IPS DF 19.7 (cell line): ENCODE measurements at regions not wholly inside any gene's neighbourhood (a gene's known extent, or its start where the extent isn't known, plus 50 kb on each side); places are given as distances from the start of the nearest gene placed in this dataset.

ENCODE experiments used
- DNase-seq: peaks from one replicate; pipeline ENCODE4 v3.0.0-alpha.2; 2013; ENCODE audit warnings: low read depth, low spot score

- no peak for DNase-seq
Measured at GRCh38 chr10:2981361-2981801, 86.0 kb upstream of the PFKP start.

GRCh38 chr10:2980791-2981360 is 86.5 kb upstream of the PFKP start:
- no peak for DNase-seq

GRCh38 chr10:2980116-2980515 is 87.2 kb upstream of the PFKP start:
- no peak for DNase-seq

GRCh38 chr10:2979306-2979705 is 88.0 kb upstream of the PFKP start:
- DNase-seq, result no peak

GRCh38 chr10:2978574-2979273 is 88.6 kb upstream of the PFKP start:
- no peak for DNase-seq

- DNase-seq, result peak; percentile 30
Measured at GRCh38 chr10:2978111-2978510, 89.2 kb upstream of the PFKP start.

GRCh38 chr10:2974503-2975207 is 92.7 kb upstream of the PFKP start:
- DNase-seq, result no peak

GRCh38 chr10:2974083-2974482 is 93.3 kb upstream of the PFKP start:
- DNase-seq, result no peak

- no peak for DNase-seq
Measured at GRCh38 chr10:2972810-2973209, 94.5 kb upstream of the PFKP start.

GRCh38 chr10:2972216-2972615 is 95.1 kb upstream of the PFKP start:
- no peak for DNase-seq

GRCh38 chr10:2970190-2970823 is 97.0 kb upstream of the PFKP start:
- DNase-seq, result no peak

- no peak for DNase-seq
Measured at GRCh38 chr10:2968401-2969058, 98.8 kb upstream of the PFKP start.

GRCh38 chr10:2966134-2966533 is 101.2 kb upstream of the PFKP start:
- DNase-seq, result no peak

GRCh38 chr10:2964632-2965296 is 102.6 kb upstream of the PFKP start:
- no peak for DNase-seq

- DNase-seq, result peak; percentile 95
Measured at GRCh38 chr10:2963889-2964631, 103.3 kb upstream of the PFKP start.

- no peak for DNase-seq
Measured at GRCh38 chr10:2962194-2962593, 105.2 kb upstream of the PFKP start.

GRCh38 chr10:2958659-2959058 is 108.7 kb upstream of the PFKP start:
- no peak for DNase-seq

- DNase-seq, result no peak
Measured at GRCh38 chr10:2957785-2958184, 109.6 kb upstream of the PFKP start.

- DNase-seq, result no peak
Measured at GRCh38 chr10:2955064-2955463, 112.3 kb upstream of the PFKP start.

GRCh38 chr10:2953495-2953894 is 113.9 kb upstream of the PFKP start:
- no peak for DNase-seq
